Stimulated activated CD4-positive, alpha-beta T cell treated with anti-CD3 and anti-CD28 coated beads, Interleukin-1b, Interleukin-23, amount 100 ng/mL, for 24 hours (primary cell): ENCODE measurements at regions not wholly inside any gene's neighbourhood (a gene's known extent, or its start where the extent isn't known, plus 50 kb on each side); places are given as distances from the start of the nearest gene placed in this dataset.

Experiments used
- DNase-seq, 4 experiments: peaks; one replicate each; pipeline ENCODE4 v3.0.0-alpha.2; 2020; ENCODE audit warnings: low read depth in 4 of 4, low spot score in 1 of 4

DNA sequence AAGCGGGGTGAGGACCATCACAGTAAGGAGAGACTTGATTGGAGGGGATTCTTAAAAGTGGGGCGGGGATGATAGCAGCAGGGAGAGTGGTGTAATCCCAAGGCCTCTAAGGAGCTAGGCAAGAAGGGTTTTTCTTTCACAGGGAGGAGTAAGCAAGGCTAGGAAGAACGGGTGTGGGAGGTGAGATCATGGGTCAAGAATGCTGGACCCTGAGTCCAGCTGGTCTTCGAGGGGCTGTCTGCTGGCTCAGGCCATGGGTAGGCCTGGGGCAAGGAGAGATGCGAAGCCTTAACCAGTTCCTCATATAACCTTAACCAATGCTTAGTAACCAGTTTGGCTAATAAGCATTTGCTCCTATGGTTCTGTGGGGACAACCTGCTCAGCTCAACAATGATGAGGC, 599.1 kb downstream of the NPHP4 start:
- DNase-seq, result no peak

DNA sequence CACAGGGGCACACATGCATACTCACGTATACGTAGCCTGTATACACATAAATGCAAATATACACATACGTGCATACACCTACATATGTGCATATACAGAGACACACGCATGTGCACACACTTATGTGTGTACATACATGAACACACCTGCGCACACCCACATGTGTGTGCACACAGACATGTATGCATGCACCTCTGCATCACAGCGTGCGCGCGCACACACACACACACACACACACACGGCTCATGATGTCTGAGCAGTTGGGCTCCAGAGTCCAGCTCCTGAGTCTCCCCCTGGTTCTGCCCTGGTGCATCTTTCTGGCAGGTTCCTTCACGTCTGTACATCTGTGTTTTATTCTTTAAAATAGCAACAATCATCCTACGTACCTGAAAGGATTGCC, 600.5 kb downstream of the NPHP4 start:
- DNase-seq, result no peak

DNA sequence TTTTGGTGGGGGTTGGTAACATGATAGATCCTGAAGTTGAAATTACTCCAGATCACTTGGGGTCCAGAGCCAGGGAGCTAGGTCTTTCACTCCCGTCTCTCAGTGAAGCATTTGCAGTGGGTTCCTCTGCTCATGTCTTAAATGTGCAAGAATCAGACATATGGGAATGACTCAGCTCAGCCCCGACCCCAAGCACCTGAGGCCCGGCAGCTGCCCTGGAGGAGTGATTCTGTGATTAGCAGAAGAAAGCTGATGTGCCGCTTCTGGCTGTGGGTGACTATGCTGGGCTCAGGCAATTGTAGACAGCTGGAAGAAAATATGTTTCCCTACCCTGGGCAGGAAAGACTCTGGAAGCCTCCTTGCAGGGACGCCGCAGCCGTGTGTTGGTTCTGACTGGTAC, 601.7 kb downstream of the NPHP4 start:
- DNase-seq, result no peak

DNA sequence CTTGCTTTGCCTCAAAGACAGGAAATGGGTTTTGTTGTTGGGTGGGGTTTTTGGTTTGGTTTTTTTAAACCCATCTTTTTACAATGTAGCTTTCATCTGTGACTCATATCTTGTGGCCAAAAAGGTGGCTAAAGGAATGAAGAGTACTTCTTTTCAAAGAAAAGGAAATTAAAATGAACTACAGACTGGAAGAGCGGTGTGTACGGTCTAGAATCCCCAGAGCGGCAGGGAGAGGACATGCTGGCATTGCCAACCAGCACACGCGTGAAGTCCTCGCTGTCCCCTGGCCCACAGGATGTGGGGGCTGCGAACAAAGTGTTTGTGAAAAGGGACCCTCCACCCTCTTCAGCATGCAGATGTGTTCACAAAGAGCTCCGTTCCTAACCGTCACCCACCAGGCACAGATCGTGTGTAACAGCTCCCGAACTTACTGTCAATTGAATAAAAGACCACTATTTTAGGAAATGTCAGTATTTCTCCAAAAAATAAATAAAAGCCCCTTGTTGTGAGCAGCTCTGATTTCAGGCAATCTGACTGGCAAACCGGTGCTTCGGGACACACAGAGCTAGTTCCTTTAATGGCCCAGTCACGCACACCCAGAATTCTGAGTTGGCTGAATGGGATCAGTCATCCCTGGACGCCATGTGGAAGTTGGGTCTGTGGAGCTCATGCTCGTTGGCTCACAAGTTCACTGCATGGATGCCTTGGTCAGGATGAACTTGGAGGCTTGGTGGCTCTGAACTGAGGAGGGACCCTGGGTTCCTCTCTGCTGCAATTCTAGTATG, 602.9 kb downstream of the NPHP4 start:
- DNase-seq, result no peak

DNA sequence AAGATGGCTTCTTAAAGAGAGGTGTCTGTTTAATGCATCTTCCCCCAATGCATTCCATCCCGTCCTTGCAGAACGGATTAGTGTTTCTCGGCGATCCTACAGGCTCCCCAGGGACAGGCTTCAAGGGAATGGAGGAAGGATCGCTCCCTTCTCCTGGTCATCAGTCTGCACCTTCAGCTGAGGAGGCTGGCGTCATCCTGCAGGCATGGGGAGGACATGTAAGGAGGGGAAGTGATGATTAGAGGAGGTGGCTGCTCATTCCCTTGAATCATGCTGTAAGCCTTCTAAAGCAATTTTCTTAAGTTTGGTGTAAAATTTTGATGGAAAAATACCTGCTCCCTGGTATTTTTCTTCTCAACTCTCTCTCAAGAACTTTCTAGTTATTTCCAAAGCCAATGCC, 603.6 kb downstream of the NPHP4 start:
- no peak for DNase-seq

DNA sequence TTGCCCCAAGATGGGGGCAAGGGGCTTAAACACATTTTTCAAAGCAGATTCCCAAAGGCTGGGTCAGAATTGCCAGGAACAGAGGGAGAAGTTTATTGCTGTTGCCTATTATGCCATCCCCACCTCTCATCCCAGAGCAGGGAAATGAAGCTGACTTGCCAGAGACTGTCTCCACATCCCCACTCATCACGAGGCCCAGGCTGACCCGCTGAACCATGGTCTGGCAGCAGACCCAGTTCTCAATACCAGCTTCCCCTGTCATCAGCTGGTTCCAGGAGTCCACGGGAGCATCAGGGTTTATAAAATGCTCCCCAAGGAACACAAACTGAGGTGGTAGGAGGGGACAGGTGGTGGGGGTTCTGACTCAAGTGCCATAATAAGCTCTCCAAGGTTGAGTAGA, 605.9 kb downstream of the NPHP4 start:
- no peak for DNase-seq

DNA sequence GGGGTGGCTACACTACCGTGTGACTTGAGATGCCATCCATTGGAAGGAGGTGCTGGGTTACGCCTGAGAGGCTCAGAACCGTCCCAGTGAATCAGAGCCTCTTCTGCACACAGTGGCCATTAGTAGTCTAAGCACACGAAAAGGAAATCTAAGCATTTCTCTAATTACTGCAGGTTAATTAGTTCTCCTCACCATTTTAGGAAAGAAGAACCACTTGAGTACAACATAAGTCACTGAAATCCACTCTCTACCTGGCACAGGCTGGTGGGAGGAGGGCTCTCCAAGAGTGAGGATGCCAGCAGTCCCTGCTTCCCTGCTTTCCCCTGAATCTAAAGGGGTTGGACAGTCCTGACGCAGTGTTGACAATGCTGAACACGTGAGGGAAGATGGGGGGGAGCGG, 606.3 kb downstream of the NPHP4 start:
- DNase-seq, result no peak

DNA sequence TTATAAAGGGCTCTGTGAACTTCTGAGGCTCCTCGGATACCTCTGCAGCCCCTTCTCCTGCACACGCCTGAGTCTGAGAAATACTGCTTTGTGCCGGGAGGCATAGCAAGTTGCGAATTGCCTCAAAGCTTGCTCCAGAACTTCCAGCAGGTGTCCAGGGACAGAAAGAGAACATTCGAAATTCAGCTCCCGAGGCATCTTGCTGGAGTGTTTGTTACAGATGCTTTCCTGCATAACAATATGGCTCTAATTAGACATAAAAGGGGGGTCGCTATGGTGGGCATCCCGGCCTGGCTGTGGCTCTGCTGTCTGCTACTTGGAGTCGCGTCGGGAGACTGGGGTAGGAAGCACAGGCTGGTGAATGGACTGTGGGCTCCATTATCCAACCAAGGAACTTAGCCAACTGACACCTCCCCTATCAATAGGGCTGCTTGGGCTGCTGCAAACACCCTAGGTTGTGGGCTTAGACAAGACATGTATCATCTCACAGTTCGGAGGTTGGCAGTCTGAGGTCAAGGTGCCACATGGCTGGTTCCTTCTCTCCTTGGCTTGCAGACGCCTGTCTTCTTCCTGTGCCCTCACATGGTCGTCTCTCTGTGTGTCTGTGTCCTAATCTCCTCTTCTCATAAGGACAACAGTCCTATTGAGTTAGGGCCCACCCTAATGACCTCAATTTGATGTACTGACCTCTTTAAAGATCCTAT, 607.0 kb downstream of the NPHP4 start:
- DNase-seq, result no peak

DNA sequence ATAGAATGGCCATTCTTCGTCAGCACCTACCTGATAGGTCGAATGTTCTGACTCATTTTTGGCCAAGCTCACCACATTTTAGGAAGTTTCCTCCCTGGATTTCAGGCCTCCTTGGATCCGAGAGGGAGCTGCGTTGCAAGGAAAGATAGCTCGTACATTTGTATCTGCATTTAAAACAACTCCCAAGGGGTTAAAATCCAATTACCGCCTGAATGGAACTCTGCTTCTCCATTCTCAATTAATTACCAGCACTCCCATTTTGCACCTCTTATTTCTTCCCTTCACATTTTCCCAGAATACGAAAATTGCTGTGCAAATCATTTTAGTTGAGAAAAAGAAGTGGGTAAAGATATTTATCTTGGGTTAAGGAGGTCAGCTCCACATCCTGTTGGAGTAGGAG, 610.7 kb downstream of the NPHP4 start:
- DNase-seq, result no peak

DNA sequence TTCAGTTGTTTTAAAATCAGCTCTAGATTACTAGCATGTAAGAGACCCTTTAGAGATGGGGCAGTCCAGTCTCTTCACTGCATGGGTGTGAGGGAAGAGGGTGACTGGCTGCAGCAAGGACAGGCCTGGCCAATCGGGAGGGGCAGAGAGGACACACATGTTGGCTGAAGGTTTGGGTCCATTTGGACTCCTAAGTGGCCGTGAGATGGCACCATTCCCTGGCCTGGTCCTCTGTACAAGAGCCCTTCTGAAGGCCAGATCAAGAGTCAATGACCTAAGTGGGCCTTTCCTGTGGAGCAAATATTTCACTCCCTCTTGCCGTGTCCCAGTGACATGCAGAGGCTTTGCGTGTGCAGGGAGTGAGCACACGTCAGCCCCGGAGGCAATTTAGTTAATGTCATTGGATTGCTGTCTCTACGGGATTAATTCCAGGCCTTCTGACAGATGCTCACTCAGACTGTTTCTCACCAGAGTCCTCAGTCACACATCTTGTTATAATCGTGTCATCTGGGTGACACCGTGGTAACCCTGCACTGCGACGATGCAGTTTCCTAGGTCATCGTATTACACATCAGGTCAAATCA, 613.0 kb downstream of the NPHP4 start:
- no peak for DNase-seq

DNA sequence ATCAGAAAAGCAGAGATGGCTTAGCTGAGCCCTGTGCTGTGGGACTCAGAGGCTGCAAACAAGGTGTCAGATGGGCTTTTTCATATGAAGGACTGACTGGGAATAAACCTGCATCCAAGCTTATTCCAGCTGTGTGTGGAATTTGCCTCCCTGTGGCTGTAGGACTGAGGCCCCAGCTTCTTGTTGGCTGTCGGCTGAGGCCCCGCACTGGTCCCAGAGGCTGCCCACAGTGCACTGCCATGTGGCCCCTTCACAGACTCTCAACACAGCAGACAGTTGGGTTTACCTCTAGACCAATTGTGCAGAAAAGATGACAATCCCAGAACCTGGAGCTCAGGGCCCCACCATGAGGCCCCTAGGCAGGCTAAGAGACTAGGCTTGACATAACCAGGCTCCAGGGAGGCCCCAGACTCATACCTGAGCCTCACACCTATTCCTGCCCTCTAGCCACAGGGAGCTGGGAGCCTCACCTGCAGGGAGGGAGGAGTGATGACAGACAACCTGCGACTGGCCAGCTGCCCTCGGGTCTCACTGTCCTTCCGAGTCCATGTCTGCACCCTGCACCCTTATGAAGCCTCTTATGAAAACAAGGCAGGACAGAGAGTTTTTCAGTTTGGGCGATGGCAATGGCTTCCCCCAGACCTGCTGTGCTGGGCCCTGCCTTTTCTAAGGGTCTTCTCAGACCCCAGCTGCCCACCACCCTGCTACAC, 615.5 kb downstream of the NPHP4 start:
- DNase-seq, result no peak

DNA sequence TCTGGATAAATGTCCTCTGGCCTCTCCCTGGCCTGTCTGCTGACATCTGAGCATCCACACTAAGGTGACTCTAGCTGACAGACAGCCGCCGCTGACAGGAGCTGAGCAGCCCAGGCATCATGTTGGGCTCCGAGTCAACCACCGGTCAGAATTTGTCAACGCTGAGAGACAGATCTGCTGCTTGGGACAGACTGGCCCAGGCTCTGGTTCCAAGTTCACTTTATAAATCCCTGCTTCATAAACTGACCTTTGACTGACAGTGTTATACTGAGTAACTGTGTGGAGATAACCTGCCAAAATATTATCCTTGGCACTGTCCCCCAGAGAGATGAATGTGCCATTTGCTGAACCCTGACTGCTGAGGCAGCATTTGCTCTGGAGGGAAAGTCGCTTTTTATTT, 616.7 kb downstream of the NPHP4 start:
- no peak for DNase-seq

DNA sequence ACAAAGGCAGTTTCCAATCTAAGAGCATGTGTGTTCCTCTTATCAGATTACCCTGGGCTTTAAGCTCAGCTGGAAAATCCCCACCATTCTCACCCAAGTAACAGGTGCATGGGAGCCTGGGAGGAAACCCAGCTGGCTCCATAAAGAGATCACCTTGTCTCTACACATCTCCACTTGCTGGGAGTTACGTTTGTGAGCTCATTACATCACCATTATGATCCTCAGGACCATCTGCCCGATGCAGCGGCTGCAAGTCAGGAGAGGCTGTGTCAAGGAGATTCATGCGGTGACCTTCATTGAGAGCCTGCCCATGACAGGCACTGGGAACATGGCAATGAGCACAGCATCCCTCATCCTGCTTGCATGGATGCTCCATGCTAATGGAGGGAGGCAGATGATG, 618.0 kb downstream of the NPHP4 start:
- DNase-seq, result no peak

DNA sequence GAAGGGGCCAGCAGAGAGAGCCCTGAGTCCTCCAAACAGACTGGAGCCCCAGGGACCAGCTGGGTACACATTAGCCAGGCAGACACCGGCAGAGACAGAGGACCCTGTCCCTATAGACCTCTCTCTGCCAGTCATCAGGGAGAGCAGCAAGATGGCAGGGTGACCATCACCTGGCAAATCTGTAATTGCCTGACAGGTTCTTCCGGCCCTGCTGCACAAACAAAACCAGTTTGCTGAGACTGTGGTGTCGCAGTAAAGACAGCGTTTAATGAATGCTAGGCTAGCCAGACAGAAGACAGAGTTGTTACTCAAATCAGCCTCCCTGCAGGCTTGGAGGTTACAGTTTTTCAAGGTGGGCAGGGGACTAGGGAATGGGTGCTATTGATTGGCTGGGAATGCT, 618.9 kb downstream of the NPHP4 start:
- no peak for DNase-seq

DNA sequence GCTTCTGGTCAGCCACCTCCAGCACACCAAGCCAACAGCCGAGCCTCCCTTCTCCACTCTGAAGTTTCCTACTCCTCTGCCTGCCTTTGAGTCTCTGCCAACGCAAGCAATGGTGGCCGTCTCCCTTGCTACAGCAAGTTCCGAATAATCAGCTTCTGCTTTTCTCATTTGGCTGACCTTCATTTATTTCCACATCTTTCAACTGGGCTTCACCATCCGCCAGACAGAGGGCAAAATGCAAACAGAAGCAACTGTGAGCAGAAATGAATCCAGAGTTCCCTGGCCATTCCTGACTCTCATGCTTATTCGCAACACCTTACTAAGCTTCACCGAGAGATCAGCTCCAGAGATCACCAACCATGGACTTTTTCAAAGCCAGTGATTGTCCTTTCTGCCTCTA, 621.0 kb downstream of the NPHP4 start:
- no peak for DNase-seq

DNA sequence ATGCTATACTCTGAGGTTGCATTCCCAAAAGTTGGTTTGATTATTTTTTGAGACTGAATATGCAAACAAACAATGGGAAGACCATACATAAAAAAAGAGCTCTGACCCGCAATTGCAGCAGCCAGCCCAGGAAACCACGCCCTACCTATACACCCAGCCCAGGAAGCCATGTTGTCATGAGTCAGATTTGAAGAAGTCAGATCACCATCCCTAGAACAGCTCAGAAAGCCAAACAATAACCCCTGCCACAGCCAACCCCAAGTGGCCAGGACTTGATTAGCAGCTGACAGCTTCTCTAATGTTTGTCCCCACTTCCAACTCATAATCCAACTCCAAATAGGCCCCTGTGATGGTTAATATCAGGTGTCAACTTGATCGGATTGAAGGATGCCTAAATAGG, 621.9 kb downstream of the NPHP4 start:
- no peak for DNase-seq

DNA sequence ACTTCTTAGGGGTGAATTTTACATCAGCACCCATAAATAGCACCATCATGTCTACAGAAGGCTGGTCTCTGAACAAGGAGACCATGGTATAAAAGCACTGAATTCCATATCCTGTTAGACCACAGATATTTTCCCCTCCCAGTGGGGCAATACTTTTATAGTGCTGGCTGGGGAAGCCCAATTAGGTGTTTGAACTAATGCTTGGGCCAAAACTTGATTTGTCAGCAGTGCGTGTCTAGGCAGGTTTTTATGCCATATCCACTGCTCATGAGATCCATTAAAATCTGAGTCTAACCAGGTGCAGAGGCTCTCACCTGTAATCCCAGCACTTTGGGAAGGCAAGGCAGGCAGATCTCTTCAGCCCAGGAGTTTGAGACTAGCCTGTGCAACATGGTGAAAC, 623.0 kb downstream of the NPHP4 start:
- no peak for DNase-seq

DNA sequence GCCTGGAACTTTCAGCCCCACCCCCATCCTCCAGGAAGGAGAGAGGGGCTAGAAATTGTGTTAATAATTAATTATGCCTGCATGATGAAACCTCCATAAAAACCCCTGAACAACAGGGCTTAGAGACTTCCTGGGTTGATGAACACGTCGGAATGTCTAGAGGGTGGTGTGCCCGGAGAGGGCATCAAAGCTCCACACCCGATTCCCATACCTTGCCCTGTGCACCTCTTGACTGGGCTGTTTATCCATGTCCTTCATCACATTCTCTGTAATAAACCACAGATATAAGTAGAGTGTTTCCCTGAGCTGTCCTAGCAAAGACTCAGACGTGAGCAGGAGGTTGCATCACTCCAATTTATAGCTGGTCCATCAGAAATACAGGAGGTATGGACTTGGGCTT, 624.0 kb downstream of the NPHP4 start:
- DNase-seq, result no peak

DNA sequence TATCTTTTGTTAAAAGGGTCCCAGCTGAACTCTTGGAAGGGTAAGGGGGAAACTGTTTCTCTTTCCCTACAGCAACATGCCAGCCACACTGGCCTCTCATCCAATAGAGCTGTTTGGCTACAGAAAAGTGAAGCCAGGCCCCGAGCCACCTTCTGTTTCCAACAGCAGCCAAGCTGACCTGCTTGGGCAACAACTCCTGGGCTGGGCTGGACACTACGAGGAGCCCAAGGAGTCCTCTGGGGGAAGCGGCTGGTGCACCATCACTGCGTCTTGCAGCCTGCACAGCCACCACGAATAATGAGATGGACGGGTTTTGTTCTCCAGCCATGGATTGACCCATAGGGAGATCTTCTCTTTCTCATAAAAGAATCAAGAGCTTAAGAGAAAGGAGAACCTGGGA, 624.9 kb downstream of the NPHP4 start:
- DNase-seq, result no peak

DNA sequence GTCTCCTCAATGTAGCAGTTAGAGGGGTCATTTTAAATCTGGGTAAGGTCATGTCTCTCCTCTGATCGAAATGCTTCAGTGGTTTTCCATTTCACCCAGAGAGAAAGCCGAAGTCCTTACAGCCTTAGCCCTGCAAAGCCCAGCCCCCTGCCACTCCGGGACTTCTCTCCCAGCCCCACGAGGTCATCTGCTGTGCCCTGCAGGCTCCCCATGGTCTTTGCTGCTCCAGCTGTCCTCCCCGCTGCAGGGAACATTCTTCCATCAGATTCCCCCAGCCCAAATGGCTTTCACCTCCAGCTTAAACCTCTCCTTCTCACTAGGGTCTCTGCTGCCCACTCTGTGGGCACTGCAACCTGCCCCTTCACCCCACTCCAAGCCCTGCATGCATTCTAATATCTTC, 626.5 kb downstream of the NPHP4 start:
- no peak for DNase-seq

DNA sequence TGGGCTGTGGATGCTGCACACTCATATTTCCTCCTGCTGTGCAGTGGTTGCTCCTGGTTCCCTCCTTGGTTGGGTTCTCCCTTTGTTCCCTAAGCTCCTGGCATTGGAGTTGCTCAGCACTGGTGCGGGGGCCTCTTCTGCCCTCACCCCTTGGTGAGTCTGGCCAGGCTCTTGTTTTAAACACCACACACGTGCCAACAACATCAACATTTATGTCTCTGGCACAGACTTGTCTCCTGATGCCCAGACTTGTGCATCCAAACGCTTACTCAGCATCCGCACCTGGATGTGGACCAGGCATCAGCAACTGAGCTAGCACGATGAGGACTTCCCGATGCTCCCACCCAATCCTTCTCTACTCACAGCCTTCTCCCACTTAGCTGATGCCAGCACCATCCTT, 627.6 kb downstream of the NPHP4 start:
- no peak for DNase-seq

DNA sequence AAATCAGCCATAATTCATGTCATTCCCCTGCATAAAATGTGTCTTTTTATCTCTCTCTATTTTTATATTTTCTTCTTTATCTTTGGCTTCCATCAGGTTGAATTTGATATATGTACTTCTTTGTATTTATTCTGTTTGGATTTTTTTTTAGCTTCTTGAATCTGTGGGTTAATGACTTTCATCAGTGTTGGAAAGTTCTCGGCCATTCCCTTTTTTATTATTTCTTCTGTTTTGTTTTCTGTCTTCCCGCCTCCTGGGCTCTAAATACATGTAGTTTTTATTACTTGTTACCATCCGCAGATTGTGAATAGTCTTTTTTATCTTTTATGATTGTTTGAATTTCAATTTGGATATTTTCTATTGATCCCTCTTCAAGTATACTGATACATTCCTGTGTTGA, 637.5 kb downstream of the NPHP4 start:
- no peak for DNase-seq
